ENCODE measurements at regions not wholly inside any gene's neighbourhood (a gene's known extent, or its start where the extent isn't known, plus 50 kb on each side); places are given as distances from the start of the nearest gene placed in this dataset.

GRCh38 chr13:80586356-80586755 is 245.4 kb upstream of the SPRY2 start:
- H3K4me1 ChIP-seq, result no peaks in the 10 kb centered on the region
- 74 to 79% methylated on average over 2 of the region's 2 CpGs for WGBS, 2 donors
- H3K36me3 ChIP-seq, result no peaks in the 10 kb centered on the region

GRCh38 chr13:80585531-80585930 is 244.6 kb upstream of the SPRY2 start:
- H3K4me1 ChIP-seq, result no peaks in the 10 kb centered on the region
- no peaks in the 10 kb centered on the region for H3K36me3 ChIP-seq
- intact Hi-C loops (cut with DNase I), result no loop called here
- H3K9me3 ChIP-seq, result no peaks in the 10 kb centered on the region
- 73 to 86% methylated on average over 1 of the region's 1 CpG for WGBS, 2 donors
- no peak for DNase-seq
- H3K27ac ChIP-seq, result no peak overlapping the region
- no peak overlapping the region for H3K4me3 ChIP-seq
- no peaks in the 10 kb centered on the region for H3K27me3 ChIP-seq
- no peak for TF ChIP-seq POLR2A (IDR thresholded peaks at IDR 0.05)
- TF ChIP-seq EP300 (IDR thresholded peaks at IDR 0.05), result no peak
- no peak for TF ChIP-seq POLR2AphosphoS5 (IDR thresholded peaks at IDR 0.05)
- no peak for TF ChIP-seq CTCF (IDR thresholded peaks at IDR 0.05)

More at GRCh38 chr13:80586356-80586755, 245.4 kb upstream of the SPRY2 start:
- H3K9me3 ChIP-seq, result no peaks in the 10 kb centered on the region
- TF ChIP-seq CTCF (IDR thresholded peaks at IDR 0.05), result no peak
- TF ChIP-seq EP300 (IDR thresholded peaks at IDR 0.05), result no peak
- TF ChIP-seq POLR2A (IDR thresholded peaks at IDR 0.05), result no peak
- TF ChIP-seq POLR2AphosphoS5 (IDR thresholded peaks at IDR 0.05), result no peak
- intact Hi-C loops (cut with DNase I), result no loop called here
- H3K27ac ChIP-seq, result no peak overlapping the region
- DNase-seq, result no peak
- no peaks in the 10 kb centered on the region for H3K27me3 ChIP-seq
- H3K4me3 ChIP-seq, result no peak overlapping the region

- intact Hi-C loops (cut with DNase I), result no loop called here
- Histone ChIP-seq H3K4me1 (no peaks in the 10 kb centered on the region), H3K27ac (no peak overlapping the region), H3K9me3 (no peaks in the 10 kb centered on the region), H3K4me3 (no peak overlapping the region), H3K36me3 (no peaks in the 10 kb centered on the region), H3K27me3 (no peaks in the 10 kb centered on the region)
- TF ChIP-seq EP300 (IDR thresholded peaks at IDR 0.05), result no peak
- TF ChIP-seq CTCF (IDR thresholded peaks at IDR 0.05), result no peak
- no peak for TF ChIP-seq POLR2AphosphoS5 (IDR thresholded peaks at IDR 0.05)
- no peak for TF ChIP-seq POLR2A (IDR thresholded peaks at IDR 0.05)
- 90 to 93% methylated on average over 1 of the region's 1 CpG for WGBS, 2 donors
- no peak for DNase-seq
Measured at GRCh38 chr13:80584785-80585184, 243.9 kb upstream of the SPRY2 start.

GRCh38 chr13:80584306-80584705 is 243.4 kb upstream of the SPRY2 start:
- no peaks in the 10 kb centered on the region for H3K27me3 ChIP-seq
- intact Hi-C loops (cut with DNase I), result no loop called here
- no peak for DNase-seq
- no peaks in the 10 kb centered on the region for H3K36me3 ChIP-seq
- no peaks in the 10 kb centered on the region for H3K4me1 ChIP-seq
- no peaks in the 10 kb centered on the region for H3K9me3 ChIP-seq
- no peak overlapping the region for H3K4me3 ChIP-seq
- H3K27ac ChIP-seq, result no peak overlapping the region
- TF ChIP-seq POLR2AphosphoS5 (IDR thresholded peaks at IDR 0.05) (no peak), CTCF (IDR thresholded peaks at IDR 0.05) (no peak), POLR2A (IDR thresholded peaks at IDR 0.05) (no peak), EP300 (IDR thresholded peaks at IDR 0.05) (no peak)

- no peak overlapping the region for H3K27ac ChIP-seq
- 83 to 89% methylated on average over 10 of the region's 10 CpGs for WGBS, 2 donors
- DNase-seq, result no peak
- H3K27me3 ChIP-seq, result no peaks in the 10 kb centered on the region
- H3K9me3 ChIP-seq, result no peaks in the 10 kb centered on the region
- intact Hi-C loops (cut with DNase I), result no loop called here
- no peaks in the 10 kb centered on the region for H3K36me3 ChIP-seq
- no peak for TF ChIP-seq POLR2AphosphoS5 (IDR thresholded peaks at IDR 0.05)
- no peak for TF ChIP-seq EP300 (IDR thresholded peaks at IDR 0.05)
- TF ChIP-seq POLR2A (IDR thresholded peaks at IDR 0.05), result no peak
- no peak for TF ChIP-seq CTCF (IDR thresholded peaks at IDR 0.05)
- H3K4me1 ChIP-seq, result peaks cover 0 to 16% (median 10%) of the 10 kb centered on the region in 4 donors
- H3K4me3 ChIP-seq, result no peak overlapping the region
Measured at GRCh38 chr13:80577926-80578670, 237.2 kb upstream of the SPRY2 start.

All from sigmoid colon (tissue), 6 donors.